ENCODE measurements at regions not wholly inside any gene's neighbourhood (a gene's known extent, or its start where the extent isn't known, plus 50 kb on each side); places are given as distances from the start of the nearest gene placed in this dataset.

DNA sequence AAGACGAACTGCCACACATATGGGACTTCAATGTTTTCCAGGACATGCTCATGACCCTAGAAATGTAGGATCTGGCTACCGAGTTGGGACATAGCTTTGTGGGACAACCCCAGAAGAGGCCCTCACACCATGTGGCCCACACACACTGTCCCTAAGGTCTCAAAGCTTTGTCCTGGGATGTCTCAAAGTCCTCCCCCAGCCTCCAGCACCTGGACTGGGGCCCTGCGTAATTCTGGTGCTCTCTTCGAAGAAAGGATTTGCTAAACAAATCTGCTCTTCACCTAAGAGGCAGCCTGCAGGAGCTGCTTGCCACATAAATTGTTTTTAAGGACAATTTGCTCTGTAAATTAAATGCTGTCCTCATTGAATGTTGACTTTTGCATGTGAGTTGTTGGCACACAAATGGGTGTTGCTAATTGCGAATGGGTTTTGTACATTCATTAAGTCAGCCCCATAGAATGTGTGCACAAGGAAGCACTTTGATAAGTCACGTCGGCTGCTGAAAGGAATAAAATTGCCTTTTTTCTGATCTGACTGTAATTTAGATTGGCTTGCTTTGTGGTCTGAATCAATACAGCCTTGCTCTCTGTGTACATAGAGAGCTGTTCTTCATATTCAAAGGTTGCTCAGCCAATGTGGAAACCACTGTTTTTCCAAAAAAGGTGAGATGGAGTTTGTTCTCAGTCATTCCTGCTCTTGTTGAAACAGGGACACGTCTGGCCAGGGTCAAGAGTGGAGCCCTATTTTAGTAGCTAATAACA, 161.6 kb upstream of the PWP1 start:
- peaks cover 43% of the 10 kb centered on the region for H3K36me3 Mint-ChIP-seq
- Histone ChIP-seq H3K4me3 (ENCODE audit: control insufficient read depth in 1 of 2, extremely low read depth in 1 of 2, low read length in 1 of 2) (no peak overlapping the region), H3K9me3 (no peaks in the 10 kb centered on the region), H3K4me1 (ENCODE audit: control insufficient read depth in 1 of 2, extremely low read depth in 1 of 2, insufficient read depth in 2 of 2, low read length in 2 of 2) (no peaks in the 10 kb centered on the region), H3K27me3 (replicated peaks in 1 of 2; ENCODE audit: control insufficient read depth in 2 of 2, extremely low read depth in 1 of 2, insufficient read depth in 2 of 2, low read length in 1 of 2) (no peaks in the 10 kb centered on the region), H3K36me3 (ENCODE audit: control insufficient read depth in 2 of 2, extremely low read depth in 1 of 2, insufficient read depth in 1 of 2, low read length in 1 of 2) (peaks cover 0 to 2% of the 10 kb centered on the region in 2 donors), H3K27ac (ENCODE audit: low read length) (no peak overlapping the region)
- H3K27me3 Mint-ChIP-seq: no peaks in the 10 kb centered on the region
- no peak overlapping the region for H3K4me3 Mint-ChIP-seq
- H3K9me3 Mint-ChIP-seq: peaks cover 5 to 18% (median 6%) of the 10 kb centered on the region in 3 donors
- peaks cover 0 to 2% (median 0%) of the 10 kb centered on the region in 3 donors for H3K4me1 Mint-ChIP-seq
- DNase-seq: no peak
- ChIA-PET CTCF (no interaction called here), POLR2A (no interaction called here)
- WGBS (ENCODE audit: insufficient coverage): 86% methylated on average over 5 of the region's 8 CpGs
- no peak for ATAC-seq (replicated peaks in 1 of 4)
- H3K27ac Mint-ChIP-seq: no peak overlapping the region

DNA sequence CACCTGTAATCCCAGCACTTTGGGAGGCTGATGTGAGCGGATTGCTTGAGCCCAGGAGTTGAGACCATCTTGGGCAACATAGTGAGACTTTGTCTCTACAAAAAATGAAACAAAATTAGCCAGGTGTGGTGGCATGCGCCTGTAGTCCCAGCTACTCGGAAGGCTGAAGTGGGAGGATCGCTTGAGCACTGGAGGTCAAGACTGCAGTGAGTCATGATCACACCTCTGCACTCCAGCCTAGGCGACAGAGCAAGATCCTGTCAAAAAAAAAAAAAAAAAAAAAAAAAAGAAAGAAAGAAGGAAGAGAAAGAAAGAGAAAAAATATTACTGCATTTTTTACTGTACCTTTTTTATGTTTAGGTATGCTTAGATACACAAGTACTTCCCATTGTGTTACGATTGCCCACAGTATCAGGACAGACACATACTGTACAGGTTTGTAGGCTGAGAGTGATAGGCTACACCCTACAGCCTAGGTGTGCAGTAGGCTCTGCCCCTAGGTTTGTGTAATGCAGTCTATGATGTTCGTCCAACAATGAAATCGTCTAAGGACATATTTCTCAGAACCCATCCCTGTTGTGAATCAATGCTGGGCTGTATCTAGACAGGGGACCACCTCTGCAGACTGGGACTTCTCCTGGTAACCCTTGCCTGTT, 160.4 kb upstream of the PWP1 start:
- peaks cover 5 to 15% (median 6%) of the 10 kb centered on the region in 3 donors for H3K9me3 Mint-ChIP-seq
- no peak overlapping the region for H3K4me3 Mint-ChIP-seq
- DNase-seq (no peak), ATAC-seq (replicated peaks in 1 of 4) (no peak)
- CTCF ChIA-PET: interaction anchor here in 1 of 2 donors (0.6 kb wide), 1 partner anchor 1169 kb away, joined by 4 read pairs; no protein-coding TSS in a partner anchor
- WGBS (ENCODE audit: insufficient coverage): 94% methylated on average over 5 of the region's 8 CpGs
- peaks cover 0 to 2% (median 0%) of the 10 kb centered on the region in 3 donors for H3K4me1 Mint-ChIP-seq
- H3K27me3 Mint-ChIP-seq: no peaks in the 10 kb centered on the region
- H3K27me3 ChIP-seq (replicated peaks in 1 of 2; ENCODE audit: control insufficient read depth in 2 of 2, extremely low read depth in 1 of 2, insufficient read depth in 2 of 2, low read length in 1 of 2): no peaks in the 10 kb centered on the region
- H3K9me3 ChIP-seq: no peaks in the 10 kb centered on the region
- no peak overlapping the region for H3K27ac Mint-ChIP-seq
- no peaks in the 10 kb centered on the region for H3K4me1 ChIP-seq (ENCODE audit: control insufficient read depth in 1 of 2, extremely low read depth in 1 of 2, insufficient read depth in 2 of 2, low read length in 2 of 2)
- H3K27ac ChIP-seq (ENCODE audit: low read length): no peak overlapping the region
- peaks cover 0 to 2% of the 10 kb centered on the region in 2 donors for H3K36me3 ChIP-seq (ENCODE audit: control insufficient read depth in 2 of 2, extremely low read depth in 1 of 2, insufficient read depth in 1 of 2, low read length in 1 of 2)
- peaks cover 33% of the 10 kb centered on the region for H3K36me3 Mint-ChIP-seq
- POLR2A ChIA-PET: no interaction called here
- no peak overlapping the region for H3K4me3 ChIP-seq (ENCODE audit: control insufficient read depth in 1 of 2, extremely low read depth in 1 of 2, low read length in 1 of 2)

DNA sequence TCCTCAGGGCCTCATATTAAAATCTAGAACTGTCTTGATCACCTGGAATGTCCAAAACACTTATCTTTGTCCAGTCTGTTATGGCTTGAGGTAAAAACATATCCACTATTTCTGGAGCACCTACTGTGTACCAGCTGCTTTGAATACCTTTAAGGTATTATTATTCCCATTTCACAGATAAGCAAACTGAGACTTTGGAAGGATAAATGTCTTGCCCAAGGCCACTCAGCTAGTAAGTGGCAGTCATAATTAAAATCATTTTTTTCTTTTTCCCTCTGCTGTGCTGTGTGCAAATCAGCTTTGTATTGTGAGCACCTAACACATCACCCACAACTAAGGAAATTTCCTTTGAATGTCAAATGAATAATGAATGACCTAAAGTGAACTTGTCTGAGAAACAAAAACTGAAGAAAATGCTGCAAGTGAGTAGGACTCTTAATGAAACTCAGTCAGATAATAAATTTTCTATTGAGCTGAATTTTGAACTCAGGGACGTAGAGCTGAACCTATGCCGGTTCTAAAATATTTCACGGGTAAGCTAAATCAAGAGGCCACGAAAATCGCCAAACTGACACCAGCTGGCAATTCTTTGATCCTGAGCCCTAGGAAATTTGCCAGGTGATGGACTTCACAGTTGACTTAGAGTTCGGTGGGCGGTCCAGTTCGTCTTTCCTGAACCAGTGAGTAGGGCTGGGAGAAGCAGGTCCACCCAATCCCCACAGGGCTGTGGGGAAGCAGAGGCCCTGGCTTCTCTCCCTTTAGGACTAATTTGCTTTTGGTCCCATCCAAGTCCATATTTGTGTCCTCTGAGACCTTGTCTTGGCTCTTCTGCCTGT, 159.7 kb upstream of the PWP1 start:
- Histone ChIP-seq H3K27me3 (replicated peaks in 1 of 2; ENCODE audit: control insufficient read depth in 2 of 2, extremely low read depth in 1 of 2, insufficient read depth in 2 of 2, low read length in 1 of 2) (no peaks in the 10 kb centered on the region), H3K36me3 (ENCODE audit: control insufficient read depth in 2 of 2, extremely low read depth in 1 of 2, insufficient read depth in 1 of 2, low read length in 1 of 2) (peaks cover 0 to 2% of the 10 kb centered on the region in 2 donors), H3K27ac (ENCODE audit: low read length) (no peak overlapping the region), H3K4me1 (ENCODE audit: control insufficient read depth in 1 of 2, extremely low read depth in 1 of 2, insufficient read depth in 2 of 2, low read length in 2 of 2) (no peaks in the 10 kb centered on the region), H3K4me3 (ENCODE audit: control insufficient read depth in 1 of 2, extremely low read depth in 1 of 2, low read length in 1 of 2) (no peak overlapping the region), H3K9me3 (no peaks in the 10 kb centered on the region)
- peaks cover 5 to 12% (median 6%) of the 10 kb centered on the region in 3 donors for H3K9me3 Mint-ChIP-seq
- no peak overlapping the region for H3K4me3 Mint-ChIP-seq
- WGBS (ENCODE audit: insufficient coverage): 90% methylated on average over 5 of the region's 8 CpGs
- peaks cover 0 to 2% (median 0%) of the 10 kb centered on the region in 3 donors for H3K4me1 Mint-ChIP-seq
- CTCF ChIA-PET: interaction anchor here in 1 of 2 donors (0.5 kb wide), 1 partner anchor 70 kb away, joined by 4 read pairs; no protein-coding TSS in a partner anchor
- no peaks in the 10 kb centered on the region for H3K27me3 Mint-ChIP-seq
- ATAC-seq (replicated peaks in 1 of 4) (no peak), DNase-seq (no peak)
- peaks cover 26% of the 10 kb centered on the region for H3K36me3 Mint-ChIP-seq
- H3K27ac Mint-ChIP-seq: no peak overlapping the region
- POLR2A ChIA-PET: no interaction called here

DNA sequence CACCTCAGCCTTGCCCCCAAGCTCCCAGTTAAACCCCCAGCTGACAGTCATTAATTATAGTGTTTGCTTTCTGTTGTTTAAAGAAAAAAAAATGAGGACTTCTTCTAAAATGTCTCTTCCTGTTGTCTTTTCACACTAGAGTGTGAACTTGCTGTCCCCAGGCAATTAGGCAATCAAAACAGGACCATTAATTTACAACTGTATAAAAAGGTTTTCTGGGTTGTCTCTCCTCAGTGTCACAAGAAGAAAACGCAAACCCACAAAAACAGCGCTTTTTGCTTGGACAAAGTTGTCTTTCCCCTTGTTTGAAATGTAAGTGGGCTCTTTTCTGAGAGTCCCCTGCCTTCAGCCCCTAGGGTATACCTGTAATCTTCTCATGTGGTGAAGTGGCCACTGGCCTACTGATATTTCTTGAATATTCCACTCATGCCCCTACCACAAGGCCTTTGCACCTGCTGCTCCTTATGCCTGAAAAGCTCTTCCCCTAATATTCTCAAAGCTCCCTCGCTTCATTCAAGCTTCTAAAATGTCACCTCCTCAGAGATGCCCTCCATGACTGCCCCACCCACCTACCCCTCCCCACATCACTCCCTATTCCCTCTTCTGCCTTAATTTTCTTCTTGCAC, 158.9 kb upstream of the PWP1 start:
- H3K9me3 Mint-ChIP-seq: peaks cover 4 to 5% (median 5%) of the 10 kb centered on the region in 3 donors
- H3K4me3 Mint-ChIP-seq: no peak overlapping the region
- no peaks in the 10 kb centered on the region for H3K27me3 Mint-ChIP-seq
- Histone ChIP-seq H3K4me3 (ENCODE audit: control insufficient read depth in 1 of 2, extremely low read depth in 1 of 2, low read length in 1 of 2) (no peak overlapping the region), H3K4me1 (ENCODE audit: control insufficient read depth in 1 of 2, extremely low read depth in 1 of 2, insufficient read depth in 2 of 2, low read length in 2 of 2) (no peaks in the 10 kb centered on the region), H3K27me3 (replicated peaks in 1 of 2; ENCODE audit: control insufficient read depth in 2 of 2, extremely low read depth in 1 of 2, insufficient read depth in 2 of 2, low read length in 1 of 2) (peaks cover 0 to under 1% of the 10 kb centered on the region in 2 experiments), H3K36me3 (ENCODE audit: control insufficient read depth in 2 of 2, extremely low read depth in 1 of 2, insufficient read depth in 1 of 2, low read length in 1 of 2) (peaks cover 0 to 2% of the 10 kb centered on the region in 2 donors), H3K27ac (ENCODE audit: low read length) (no peak overlapping the region), H3K9me3 (no peaks in the 10 kb centered on the region)
- peaks cover 0 to 2% (median 0%) of the 10 kb centered on the region in 3 donors for H3K4me1 Mint-ChIP-seq
- DNase-seq: no peak
- ChIA-PET CTCF (no interaction called here), POLR2A (no interaction called here)
- H3K36me3 Mint-ChIP-seq: peaks cover 20% of the 10 kb centered on the region
- no peak for ATAC-seq (replicated peaks in 1 of 4)
- 78% methylated on average over 1 of the region's 3 CpGs for WGBS (ENCODE audit: insufficient coverage)
- no peak overlapping the region for H3K27ac Mint-ChIP-seq

DNA sequence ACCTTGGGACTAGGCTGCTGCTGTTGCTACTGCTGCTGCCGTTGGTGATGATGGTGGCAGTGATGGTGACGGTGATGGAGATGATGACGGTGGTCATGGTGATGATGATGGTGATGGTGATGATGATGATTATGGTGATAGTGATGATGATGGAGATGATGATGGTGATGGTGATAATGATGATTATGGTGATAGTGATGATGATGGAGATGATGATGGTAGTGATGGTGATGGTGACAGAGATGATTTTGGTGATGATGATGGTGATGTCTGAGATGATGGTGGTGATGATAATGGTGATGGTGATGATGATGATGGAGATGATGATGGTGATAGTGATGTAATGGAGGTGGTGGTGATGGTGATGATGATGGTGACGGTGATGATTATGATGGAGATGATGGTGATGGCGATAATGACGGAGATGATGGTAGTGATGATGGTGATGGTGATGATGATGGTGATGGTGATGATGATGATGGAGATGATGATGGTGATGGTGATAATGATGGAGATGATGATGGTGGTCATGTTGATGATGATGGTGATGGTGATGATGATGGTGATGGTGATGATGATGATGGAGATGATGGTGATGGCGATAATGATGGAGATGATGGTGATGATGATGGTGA, 156.8 kb upstream of the PWP1 start:
- Mint-ChIP-seq H3K36me3 (peaks cover 14% of the 10 kb centered on the region), H3K9me3 (peaks cover 0 to 11% (median 7%) of the 10 kb centered on the region in 3 donors), H3K4me1 (peaks cover 0 to 2% (median 2%) of the 10 kb centered on the region in 3 donors), H3K4me3 (no peak overlapping the region), H3K27me3 (no peaks in the 10 kb centered on the region), H3K27ac (no peak overlapping the region)
- H3K4me3 ChIP-seq (ENCODE audit: control insufficient read depth in 1 of 2, extremely low read depth in 1 of 2, low read length in 1 of 2): no peak overlapping the region
- CTCF ChIA-PET: no interaction called here
- H3K9me3 ChIP-seq: no peaks in the 10 kb centered on the region
- H3K27ac ChIP-seq (ENCODE audit: low read length): no peak overlapping the region
- DNase-seq: no peak
- peaks cover 0 to 5% of the 10 kb centered on the region in 2 donors for H3K36me3 ChIP-seq (ENCODE audit: control insufficient read depth in 2 of 2, extremely low read depth in 1 of 2, insufficient read depth in 1 of 2, low read length in 1 of 2)
- 93% methylated on average over 7 of the region's 7 CpGs for WGBS (ENCODE audit: insufficient coverage)
- no peak for ATAC-seq (replicated peaks in 1 of 4)
- peaks cover 0 to 6% of the 10 kb centered on the region in 2 experiments for H3K27me3 ChIP-seq (replicated peaks in 1 of 2; ENCODE audit: control insufficient read depth in 2 of 2, extremely low read depth in 1 of 2, insufficient read depth in 2 of 2, low read length in 1 of 2)
- POLR2A ChIA-PET: interaction anchor here in 1 of 2 donors (0.5 kb wide), 1 partner anchor 10 kb away, joined by 3 read pairs; no protein-coding TSS in a partner anchor
- H3K4me1 ChIP-seq (ENCODE audit: control insufficient read depth in 1 of 2, extremely low read depth in 1 of 2, insufficient read depth in 2 of 2, low read length in 2 of 2): no peaks in the 10 kb centered on the region

All from T-cell (primary cell).